Left renal cortex interstitium (tissue), 4 donors: ENCODE measurements at regions not wholly inside any gene's neighbourhood (a gene's known extent, or its start where the extent isn't known, plus 50 kb on each side); places are given as distances from the start of the nearest gene placed in this dataset.
A peak's percentile ranks its signal among the peaks of the same experiment; 100 is the strongest.

Experiments
- DNase-seq, 4 donors: peaks; one replicate each; pipeline ENCODE4 v3.0.0-alpha.2; 2013; ENCODE audit warnings: low read depth in 4 of 4, low spot score in 2 of 4, missing footprints in 1 of 4

DNA sequence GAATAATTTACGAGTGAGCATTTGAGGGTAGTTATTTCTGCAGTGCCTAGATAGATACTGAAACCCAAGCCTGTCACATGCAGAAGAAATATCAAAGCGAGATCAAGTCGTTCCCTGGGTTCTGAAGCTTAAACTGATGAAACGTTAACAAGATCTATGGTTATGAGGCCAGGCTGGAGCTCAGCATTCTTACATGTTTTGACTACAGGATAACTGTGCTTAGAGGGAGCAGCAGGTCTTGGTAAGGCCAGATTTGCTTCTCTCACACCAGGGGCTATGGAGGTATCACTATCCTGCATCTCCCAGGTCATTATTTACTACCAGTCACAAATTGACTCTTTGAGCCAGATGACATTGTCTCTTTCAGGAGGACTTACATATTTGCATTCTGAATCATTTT, 1401.4 kb upstream of the PRMT6 start:
- no peak for DNase-seq

GRCh38 chr1:105664495-105664894, 1392.0 kb upstream of the PRMT6 start:
- DNase-seq = no peak

DNA sequence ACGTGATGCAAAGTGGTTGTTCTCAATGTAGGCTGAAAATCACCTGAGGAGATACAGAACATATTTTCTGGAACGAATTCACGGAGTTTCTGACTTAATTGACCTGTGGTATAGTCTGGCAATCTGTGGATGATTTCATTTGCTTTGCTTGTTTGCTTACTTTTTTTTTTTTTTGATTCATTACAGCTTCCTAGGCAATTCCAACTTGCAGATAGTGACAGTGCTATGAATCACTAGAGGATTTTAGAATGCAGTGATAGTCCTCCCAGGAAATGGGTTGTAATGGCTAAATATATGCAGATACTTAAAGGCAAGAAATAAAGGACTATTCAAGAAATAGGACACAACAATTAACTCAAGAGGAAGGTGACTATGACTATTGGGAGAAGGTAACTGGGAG, 1378.1 kb upstream of the PRMT6 start:
- no peak for DNase-seq

- DNase-seq = no peak
Observed at GRCh38 chr1:105684714-105685113, 1371.8 kb upstream of the PRMT6 start.

DNA sequence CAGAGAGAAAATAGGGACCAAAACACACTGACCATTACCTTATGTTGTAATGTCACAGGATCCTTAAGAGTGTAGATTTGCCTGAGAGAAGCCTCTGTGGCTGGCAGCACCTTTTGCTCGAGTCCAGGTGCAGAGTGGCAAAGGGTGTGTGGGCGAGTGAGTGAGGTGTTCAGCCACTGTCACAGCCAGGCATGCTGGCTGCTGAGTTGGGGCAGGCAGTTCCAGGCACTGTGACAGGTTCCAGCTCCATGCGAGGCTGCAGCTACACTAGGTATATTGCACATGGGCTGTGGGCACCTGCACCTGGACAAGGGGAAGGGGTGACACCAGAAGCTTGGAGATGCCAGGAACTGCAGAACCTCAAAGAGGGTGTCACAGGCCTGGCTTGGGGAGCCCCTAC, 1370.4 kb upstream of the PRMT6 start:
- no peak for DNase-seq

DNA sequence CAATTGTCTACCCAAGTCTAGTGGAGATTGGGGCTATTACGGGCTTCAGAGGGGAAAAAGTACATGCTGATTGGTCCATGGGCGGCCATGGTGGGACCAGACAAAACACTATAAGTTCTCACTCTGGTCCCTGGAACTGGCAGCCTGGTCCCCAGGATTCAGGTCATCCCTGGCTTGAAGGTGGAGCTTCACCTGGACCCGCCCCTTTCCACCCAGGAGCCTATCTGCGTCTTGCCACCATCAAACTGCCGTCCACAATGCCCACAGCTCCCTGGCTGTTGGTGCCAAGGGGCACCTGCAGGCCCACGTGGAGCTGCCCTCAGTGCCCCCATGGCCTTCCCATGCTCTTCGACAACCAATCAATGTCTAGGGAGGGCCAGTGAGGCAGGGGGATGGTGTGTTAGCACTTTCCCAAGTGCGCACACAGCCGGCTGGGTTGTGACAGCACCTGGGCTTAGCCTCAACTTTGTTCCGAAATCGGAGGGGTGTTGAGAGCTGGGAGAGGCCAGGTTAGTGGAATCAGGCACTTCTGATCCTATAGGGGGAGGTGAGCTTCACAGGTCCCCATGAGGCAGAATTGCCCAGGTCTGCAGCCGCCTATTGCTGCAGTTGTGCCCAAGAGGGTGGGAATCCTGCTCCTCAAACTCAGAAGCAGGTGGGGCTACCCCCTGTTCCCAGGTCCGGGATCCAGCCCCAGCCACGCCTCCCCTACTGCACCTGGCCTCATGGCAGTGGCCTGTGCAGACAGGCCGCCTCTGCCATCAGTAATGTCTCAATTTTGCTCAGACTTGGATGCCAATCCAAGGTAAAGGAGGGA, 1369.4 kb upstream of the PRMT6 start:
- no peak for DNase-seq

DNA sequence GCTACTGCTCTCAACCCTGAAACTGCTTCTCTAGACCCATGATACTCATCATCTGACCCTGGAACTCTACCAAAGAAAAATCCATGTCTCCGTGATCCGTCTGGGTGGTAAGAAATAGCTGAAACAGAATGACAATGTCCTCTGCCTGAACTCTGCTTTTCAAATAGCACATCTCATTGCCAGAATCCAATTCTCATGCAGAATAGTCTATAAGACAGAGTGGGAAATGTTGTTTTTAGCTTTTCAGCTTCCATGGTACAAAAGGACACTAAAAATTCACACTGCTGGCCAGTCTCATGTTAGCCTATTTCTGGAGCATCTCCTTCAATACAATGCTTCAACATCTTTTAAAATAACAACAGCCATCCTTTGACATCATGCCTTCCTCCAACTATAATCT, 1355.8 kb upstream of the PRMT6 start:
- no peak for DNase-seq

- DNase-seq = peak in 1 of 4 donors; percentile 2
Observed at GRCh38 chr1:105724286-105724685, 1332.2 kb upstream of the PRMT6 start.

GRCh38 chr1:105730701-105731100, 1325.8 kb upstream of the PRMT6 start:
- no peak for DNase-seq

DNA sequence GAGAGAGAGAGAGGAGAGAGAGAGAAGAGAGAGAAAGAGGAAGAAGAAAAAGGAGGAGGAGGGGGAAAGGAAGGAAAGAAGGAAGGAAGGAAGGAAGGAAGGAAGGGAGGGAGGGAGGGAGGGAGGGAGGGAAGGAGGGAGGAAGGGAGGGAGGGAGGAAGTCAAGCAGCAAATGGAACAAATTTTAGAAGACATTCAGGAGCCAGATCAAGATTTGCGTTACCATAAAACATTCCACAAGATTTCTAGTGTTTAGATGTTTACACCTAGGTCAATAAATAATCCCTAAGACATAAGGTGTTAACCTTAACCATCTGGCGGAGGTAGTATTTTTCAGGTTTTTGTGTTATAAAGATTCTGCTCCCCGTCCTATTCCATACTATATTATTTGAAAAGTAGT, 1320.1 kb upstream of the PRMT6 start:
- DNase-seq = no peak

GRCh38 chr1:105779727-105780126, 1276.7 kb upstream of the PRMT6 start:
- DNase-seq = no peak

DNA sequence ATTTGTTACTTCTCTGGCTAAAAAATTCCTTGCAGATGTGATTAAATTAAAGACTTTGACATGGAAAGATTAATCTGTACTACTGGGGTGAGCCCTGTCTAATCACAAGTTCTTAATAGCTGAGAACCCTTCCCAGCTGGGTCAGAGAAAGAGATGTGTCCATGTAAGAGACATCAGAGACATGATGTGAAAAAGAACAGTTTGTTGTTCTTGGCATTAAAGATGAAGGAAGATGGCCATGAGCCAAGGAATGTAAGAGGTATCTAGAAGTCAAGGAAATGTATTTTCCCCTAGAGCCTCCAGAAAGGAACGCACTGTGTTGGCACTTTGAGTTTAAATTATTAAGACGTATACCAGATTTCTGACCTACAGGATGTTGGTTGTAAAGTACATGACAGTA, 1271.5 kb upstream of the PRMT6 start:
- peak; percentile 33 to 63 (median 42) for DNase-seq

DNA sequence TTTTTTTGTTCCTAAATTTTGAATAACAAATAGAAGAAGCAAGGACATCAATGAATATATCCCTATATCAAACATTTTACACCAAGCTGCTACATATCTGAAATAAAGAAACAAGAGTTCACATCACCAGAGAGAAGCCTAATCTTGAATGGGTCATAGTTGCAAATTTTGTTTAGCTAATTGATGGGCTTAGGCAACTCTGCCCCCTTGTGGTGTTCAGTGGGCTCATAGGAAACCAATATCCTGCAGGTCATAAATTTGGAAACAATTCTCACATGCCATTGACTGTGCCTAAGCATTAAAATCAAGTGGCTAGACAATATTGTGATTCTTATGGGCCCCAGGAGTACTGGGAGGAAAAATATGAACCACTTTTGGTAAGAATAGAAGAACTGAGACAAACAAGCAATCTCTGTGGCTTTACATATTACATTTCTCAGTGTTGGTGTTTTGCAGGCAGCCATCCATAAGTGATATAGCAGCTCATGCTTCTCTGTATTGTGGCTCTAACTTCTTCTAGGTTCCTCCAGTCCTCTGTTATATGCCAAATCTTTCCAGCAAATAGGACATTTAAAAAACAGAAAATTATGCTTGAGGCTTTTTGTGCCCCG, 1262.8 kb upstream of the PRMT6 start:
- peak; percentile 28 to 52 (median 39) for DNase-seq

DNA sequence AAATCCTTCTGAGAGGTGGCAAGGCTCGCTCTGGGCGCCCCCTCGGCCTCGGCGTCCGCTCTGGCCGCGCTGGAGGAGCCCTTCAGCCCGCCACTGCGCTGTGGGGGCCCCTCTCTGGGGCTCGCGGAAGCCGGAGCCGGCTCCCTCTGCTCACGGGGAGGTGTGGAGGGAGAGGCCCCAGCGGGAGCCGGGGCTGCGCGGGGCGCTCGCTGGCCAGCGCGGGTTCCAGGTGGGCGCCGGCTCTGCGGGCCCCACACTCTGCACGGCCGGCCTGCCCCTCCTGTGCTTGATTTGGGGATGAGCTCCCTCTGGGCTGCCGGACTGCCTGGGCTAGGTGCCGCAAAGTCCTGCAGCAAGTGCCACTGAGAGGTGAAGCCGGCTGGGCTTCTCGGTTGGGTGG, 1260.7 kb upstream of the PRMT6 start:
- DNase-seq = no peak

DNA sequence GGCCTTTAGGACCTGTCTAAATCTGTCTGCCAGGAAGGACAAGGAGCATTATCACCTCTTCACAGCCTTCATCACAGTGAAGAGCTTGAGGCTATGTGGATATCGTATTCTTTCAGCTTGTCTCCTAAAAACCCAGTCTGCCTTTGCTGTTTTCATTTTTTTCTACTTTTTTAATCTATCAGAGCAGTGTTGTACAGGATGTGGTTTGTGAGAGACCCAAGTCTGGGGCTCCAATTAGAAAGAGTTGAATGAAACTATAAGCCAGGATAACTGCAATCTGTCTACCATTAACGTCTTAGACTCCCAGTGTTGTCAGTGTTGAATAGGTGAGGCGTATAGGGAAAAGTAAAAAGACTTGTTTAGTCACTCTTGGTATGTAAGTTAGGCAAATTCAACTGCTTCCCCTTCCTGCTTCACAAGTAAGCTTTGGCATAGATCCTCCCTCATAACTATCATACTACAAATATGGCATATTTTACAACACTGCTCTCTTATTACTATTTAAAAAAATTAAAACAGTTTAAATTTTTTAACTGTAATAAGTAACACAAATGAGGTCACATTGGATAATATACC, 1225.8 kb upstream of the PRMT6 start:
- no peak for DNase-seq

- no peak for DNase-seq
Observed at GRCh38 chr1:105838071-105838470, 1218.4 kb upstream of the PRMT6 start.

DNA sequence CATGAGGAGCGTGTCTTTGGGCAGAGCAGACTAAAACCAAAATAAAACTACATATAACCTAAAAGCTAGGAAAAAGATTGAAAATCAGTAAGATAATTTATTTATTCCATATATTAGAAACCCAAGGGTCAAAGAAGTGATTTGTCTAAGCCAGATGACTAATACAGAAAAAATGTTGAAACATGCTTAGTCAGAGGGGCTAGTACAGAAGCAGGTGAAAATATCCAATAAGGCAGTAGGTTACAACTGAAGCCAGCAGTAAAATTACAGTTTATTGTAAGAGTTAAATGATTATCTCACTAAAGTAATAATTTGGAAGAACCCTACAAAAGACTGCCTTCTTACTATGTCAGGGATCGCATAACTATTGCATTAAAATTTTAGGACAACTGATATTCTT, 1190.9 kb upstream of the PRMT6 start:
- DNase-seq = no peak

DNA sequence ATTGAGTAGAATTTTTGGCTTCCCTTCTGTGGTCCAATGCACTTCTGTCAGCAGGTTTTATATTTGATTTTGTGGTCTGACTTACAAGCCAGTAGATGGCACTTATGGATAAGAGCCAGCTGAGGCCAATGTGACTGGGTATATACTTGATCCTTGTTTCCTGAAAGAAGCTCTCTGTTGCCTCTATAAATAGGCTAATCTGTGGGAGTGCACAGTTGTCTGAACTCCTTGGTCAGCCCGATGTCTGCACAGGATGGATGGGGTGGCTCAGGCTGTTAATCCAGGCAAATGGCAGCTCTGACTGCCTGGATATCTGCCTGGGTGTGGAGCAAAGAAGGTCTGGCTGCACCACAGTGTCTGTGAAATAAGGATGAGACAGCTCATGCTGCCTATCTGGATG, 1183.7 kb upstream of the PRMT6 start:
- DNase-seq = no peak

DNA sequence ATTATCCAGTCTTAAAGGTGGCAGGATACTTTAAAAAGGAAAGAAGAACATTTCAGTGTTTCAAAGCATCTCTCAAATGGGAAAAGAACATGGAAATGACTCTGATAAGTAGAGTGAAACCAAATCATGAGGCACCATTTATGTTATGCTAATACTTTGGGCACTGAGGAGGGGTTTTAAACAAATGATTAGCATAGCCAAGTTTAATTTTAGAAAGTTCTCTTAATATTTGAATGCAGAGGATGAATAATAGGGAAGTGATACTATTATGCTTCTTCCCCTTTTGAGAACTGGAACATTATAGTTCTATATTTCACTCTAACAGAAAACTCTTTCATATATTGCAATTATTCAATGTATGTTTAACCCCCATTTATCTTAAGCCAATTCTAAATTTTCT, 1181.9 kb upstream of the PRMT6 start:
- no peak for DNase-seq

DNA sequence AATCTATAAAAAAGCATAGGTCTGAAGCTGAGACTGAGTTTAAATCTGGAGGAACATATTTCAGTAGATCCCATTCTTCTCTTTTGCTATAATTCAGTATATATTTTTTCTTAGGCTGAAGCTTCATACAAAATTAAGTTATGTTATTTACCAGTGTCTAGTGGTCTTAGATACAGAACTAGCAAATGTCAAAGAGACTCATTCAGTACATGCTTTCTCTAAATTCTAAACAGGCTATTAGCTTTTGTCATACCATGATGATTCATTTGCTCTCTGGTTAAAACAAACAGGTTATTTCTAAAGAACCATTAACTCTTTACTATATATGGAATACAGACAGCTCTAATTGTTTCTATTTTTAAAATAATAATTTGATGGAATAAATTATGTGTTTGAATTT, 1170.2 kb upstream of the PRMT6 start:
- no peak for DNase-seq

DNA sequence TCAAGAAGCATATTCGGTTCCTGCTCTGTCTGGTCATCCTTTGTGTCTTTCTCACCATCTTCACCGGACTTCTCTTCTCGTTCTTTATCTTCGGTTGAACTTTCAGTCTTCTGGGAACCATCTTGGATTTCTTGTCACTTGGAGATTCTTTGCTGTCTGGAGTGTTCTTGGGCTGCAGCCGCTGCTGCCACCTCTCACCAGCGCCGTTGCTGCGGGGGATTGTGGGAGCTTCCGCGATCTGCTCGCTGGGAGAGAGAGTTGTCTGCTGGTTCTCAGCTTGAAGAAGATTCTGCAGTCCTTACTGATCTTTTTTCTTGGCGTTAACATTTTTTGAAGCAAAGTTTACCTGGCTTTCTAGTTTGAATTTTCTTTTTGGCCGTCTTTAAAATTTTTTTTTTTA, 1165.2 kb upstream of the PRMT6 start:
- DNase-seq = no peak

DNA sequence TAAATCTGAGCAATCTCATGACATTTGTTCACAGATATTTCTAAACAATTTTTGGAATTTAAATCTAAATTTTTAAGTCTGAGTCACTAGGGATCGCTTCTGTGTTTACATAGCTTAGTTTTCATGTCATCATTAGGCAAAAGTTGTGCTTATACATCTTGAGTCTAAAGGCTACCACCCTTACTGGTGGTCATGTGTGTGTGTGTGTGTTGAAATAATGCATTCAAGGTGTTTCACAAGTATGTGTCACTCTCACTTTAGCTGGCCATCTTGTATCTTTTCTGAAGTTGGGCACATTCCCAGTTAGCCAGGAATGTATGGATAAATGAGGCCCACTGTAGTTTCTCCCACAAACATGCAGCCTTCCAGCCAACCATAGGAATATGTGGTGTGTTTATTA, 1162.5 kb upstream of the PRMT6 start:
- no peak for DNase-seq
